Thyroid gland (tissue), 4 donors: ENCODE measurements at regions not wholly inside any gene's neighbourhood (a gene's known extent, or its start where the extent isn't known, plus 50 kb on each side); places are given as distances from the start of the nearest gene placed in this dataset.

Experiments used
- CTCF ChIP-seq, 6 experiments: fragments of 200-600 bp in 3 of 6; fragments of 450-650 bp in 3 of 6; sonication (generic) in 3 of 6; IDR thresholded peaks; one replicate each; pipeline ENCODE4 v1.5.1; 2016 to 2019; ENCODE audit warnings: antibody characterized with exemption in 6 of 6, mild to moderate bottlenecking in 2 of 6, inconsistent platforms in 1 of 6, moderate library complexity in 1 of 6
- POLR2A ChIP-seq, 2 donors: fragments of 450-650 bp; IDR thresholded peaks; one replicate each; pipeline ENCODE4 v1.6.1; 2017; ENCODE audit warnings: antibody characterized with exemption in 2 of 2, mild to moderate bottlenecking in 2 of 2, moderate library complexity in 1 of 2

GRCh38 chr1:116273042-116273783, 99.8 kb upstream of the ATP1A1 start:
- no peak for TF ChIP-seq CTCF (IDR thresholded peaks at IDR 0.05)
- TF ChIP-seq POLR2A (IDR thresholded peaks at IDR 0.05) = no peak
